Epidermal melanocyte (primary cell): ENCODE measurements at regions not wholly inside any gene's neighbourhood (a gene's known extent, or its start where the extent isn't known, plus 50 kb on each side); places are given as distances from the start of the nearest gene placed in this dataset.

Experiments
- DNase-seq: peaks from one replicate; pipeline ENCODE4 v3.0.0; 2011; ENCODE audit warnings: low spot score; ENCODE audit not compliant: insufficient read length

DNA sequence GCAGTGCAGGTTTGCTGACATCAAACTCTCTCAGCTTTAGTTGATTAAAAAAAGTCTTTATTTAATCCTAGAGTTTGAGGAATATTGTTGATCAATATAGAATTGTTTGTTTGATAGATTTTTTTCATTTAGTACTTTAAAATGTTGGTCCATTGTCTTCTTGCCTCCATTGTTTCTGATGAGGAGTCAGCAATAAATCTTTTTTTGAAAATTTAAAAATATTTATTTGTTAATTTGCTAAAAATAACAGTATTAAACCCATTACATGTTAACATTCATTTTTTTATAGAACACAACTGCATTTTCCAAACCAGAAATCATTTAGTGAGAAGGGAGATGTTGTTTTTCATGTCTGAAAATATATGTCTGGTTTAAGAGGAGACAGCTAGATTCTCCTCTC is 173.8 kb upstream of the USP24 start:
- no peak for DNase-seq

DNA sequence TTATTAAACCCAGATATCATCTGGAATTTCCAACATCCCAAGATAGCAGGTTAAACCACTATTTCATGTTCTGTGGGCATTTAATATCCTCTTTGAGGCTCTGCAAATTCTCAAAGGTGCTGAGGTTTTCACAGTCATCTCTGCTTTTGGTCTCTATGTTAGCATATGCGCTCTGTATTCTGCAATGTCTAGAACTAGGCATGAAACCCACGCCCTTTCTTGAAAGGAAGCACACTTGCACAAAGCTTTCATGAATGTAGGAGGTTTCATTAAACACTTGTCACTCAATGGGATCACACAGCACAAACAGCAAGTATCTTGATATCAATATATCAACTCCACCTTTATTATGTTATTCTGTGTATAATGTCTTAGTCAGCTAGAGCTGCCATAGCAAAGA is 172.0 kb upstream of the USP24 start:
- no peak for DNase-seq

DNA sequence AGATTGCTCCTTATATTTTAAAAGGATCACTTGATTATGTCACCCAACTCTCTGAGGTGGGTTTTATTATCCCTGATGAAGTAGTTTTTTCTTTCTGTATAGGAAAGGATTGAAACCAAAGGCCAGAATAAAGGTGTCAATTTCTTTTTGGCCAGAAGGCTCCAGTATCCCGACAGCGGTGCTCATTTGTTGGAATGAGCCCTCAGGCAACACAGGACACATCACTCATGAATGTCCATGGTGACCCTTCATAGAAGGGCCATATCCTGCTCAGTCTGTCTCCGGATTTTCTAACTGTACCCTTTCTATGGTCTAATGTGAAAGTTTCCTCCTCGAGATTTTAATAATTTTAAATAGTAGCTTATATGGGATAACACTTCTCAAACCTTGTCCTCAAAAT is 171.3 kb upstream of the USP24 start:
- no peak for DNase-seq

DNA sequence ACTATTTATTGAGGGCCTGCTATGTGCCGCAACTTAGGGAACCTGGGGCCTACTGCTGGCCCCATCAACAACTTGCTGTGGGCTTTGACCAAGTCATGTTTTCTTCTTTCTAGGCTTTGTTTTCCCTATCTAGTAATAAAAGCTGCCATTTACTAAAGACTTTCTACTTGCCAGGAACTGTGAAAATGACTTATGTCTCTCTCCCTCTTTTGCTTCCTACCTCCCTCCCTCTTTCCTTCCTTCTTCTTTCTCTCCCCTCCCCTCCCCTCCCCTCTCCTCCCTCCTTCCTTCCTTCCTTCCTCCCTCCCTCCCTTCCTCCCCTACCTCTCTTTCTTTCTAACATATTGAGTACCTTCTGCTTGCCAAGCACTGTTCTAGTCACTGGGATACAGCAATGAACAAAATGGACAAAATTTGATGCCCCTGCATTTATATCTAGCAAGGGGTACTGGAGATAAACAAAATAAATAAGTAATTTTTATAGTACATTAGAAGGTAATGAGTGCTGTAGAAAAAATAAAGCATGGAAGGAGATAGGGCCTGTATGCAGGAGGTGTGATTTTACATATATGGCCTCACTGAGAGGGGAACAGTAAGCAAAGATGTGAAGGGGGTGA is 170.3 kb upstream of the USP24 start:
- no peak for DNase-seq

DNA sequence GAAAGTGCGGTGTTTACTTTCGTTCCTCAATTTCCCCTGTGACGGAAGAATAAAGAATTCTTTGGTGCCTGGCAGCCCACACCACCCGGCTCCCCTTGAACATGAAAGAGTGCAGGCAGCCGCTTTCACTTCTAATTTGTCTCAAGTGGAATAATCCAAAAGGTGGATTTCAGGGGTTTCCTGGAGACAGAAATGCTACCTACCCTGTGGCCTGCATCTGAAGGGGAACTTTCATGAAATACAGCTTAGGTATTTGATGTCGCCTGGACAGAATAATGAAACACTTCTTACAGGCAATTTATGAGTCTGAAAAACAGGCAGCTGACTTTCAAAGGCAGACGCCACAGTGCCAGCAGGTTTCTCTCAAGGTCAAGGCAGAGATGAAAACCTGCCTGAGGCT is 169.5 kb upstream of the USP24 start:
- no peak for DNase-seq

DNA sequence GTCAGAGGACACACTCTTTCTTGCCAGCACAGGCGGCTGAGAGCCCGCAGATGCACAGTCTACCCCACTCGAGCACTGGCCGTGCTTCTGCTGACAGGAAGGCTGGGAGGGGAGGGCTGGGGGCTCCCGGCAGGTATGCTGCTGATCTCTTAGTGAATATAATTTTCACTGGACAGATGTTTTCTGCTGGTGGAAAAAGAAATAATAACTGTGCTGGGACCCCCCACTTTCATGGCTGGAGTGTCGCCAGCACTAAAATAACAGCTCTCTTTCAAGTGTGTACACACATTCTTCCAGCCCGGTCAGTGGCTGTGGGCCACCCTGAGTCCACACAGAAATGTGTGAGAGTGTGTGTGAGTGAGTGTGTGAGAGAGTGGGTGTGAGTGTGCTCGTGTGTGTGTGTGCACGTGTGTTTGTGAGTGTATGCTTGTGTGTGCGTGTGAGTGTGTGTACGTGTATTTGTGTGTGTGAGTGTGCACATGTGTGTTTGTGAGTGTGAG is 167.7 kb upstream of the USP24 start:
- DNase-seq = no peak

DNA sequence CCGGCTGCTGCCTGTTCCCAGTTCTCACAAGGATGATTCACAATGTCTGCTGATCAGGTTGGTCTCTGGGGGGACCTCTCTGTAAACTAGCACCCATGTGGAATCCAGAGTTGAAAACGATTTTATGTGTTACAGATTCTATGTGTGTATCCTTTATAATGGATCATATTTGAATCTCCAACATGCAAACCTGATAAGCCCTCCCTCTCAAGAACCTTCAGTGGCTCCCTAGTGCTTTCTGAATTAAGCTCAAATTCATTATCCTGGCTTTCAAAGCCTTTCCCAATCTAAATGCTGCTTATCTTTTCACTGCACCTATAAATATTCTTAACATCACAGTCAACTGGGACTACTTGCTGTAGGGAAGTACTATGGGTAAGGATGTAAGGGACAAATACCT is 166.8 kb upstream of the USP24 start:
- no peak for DNase-seq

DNA sequence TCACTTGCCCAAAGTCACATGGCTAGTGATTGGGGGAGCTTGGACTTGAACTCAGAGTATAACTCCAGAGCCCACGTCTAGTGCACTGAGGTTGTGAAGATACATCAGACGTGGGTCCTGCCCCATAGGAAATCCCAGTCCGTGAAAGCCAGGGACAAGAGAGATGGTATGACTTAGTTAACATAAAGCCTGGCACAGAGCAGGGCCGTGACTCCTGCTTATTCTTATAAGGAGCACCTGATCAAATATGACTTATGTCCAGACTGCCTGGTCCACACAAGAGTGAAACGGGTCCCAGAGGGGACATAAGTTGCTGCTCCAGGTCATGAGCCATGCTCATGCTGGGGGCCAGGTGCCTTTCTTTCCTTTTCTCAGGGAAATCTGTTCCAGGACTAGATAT is 166.3 kb upstream of the USP24 start:
- DNase-seq = no peak

DNA sequence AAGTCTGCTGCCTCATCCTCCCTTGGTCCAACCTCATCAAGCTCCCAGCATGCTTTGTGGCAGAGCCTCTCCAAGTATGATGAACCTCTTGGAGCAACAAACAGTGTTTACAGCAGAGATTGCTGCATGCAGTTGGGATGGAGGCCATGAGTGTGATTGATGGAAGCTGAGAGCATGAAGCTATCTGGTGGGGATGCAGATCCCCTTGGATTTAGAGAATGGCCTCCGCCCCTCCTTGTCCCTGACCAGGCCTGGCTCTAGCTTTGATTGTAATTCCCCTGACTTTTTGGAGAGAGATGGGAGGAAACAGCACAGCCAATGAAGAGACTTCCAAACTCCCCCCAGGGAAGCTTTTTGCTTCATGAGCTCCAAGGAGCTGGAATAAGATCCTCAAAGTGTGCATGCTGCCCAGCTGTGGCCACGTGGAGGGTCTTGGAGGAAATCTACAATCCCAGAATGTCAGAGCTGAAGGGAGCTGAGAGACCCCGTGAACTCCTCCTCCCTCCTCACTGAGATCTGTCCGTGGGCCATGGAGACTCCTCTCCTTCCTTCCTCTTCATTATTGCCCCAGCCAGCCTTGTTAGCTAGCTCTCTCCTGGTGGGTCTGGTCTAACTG is 165.3 kb upstream of the USP24 start:
- DNase-seq = no peak

DNA sequence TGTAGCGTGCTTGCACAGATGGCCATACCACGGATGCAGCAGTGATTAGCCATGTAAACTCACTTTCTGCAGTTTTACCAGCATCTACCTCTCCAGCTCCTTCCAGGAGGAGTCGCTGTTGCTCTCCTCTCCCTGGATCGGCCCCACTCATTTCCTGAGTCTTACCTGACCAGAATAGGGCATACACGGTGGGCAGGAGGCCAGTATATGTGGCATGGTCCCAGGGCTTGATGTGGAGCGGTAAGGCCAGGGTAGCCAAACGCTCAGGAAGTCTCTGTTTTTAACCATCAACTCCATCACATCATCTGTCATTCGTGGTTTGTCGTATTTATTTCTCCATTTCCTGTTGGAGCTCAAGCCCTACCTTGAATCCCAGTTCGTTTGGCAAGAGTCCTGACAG is 163.4 kb upstream of the USP24 start:
- no peak for DNase-seq

DNA sequence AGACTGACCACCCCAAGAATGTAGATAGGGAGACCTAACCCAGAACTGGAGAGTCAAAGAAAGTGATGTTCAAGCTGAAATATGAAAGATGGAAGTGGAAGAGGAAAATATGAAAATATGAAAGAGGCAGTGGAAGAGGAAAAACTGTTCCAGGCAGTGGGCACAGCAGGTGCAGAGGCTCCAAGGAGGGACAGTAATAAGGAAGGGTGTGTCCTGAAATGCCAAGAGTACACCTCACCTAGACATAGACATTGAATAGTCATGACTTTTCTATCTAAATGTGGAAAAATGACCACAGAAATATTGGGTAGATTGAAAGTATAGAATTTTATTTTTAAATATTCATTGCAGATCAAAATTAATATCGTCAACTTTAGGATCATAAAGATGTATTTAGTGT is 161.7 kb upstream of the USP24 start:
- no peak for DNase-seq

DNA sequence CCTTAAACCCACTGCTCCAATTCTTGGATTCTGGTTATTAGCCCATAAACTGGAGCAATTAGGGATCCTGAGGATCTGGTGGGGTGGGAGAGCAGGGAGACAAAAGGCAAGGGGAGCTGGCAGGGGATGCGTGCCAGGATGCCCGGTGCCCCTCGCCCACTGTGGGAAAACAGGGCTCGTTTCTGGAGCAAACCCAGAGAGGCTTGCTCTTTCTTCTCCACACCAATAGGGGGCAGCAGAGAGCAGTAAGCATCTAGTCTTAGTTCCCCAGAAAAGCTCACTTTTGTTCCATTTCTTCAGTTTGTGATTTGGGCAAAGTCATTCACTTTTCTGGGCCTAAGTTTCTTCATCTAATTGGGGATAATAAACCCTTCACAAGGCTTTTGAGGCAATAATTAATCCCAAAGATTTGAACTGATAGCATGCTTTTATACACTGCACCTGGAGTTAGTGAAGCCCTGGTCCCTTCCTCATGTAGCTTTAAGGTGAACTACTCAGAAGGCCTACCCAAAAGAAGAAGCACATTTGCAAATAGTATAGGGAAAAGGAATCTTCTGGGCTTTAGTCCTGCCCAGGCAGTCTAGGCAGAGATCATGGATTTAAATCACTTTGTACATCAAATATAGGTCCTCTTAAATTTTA is 160.6 kb upstream of the USP24 start:
- no peak for DNase-seq

DNA sequence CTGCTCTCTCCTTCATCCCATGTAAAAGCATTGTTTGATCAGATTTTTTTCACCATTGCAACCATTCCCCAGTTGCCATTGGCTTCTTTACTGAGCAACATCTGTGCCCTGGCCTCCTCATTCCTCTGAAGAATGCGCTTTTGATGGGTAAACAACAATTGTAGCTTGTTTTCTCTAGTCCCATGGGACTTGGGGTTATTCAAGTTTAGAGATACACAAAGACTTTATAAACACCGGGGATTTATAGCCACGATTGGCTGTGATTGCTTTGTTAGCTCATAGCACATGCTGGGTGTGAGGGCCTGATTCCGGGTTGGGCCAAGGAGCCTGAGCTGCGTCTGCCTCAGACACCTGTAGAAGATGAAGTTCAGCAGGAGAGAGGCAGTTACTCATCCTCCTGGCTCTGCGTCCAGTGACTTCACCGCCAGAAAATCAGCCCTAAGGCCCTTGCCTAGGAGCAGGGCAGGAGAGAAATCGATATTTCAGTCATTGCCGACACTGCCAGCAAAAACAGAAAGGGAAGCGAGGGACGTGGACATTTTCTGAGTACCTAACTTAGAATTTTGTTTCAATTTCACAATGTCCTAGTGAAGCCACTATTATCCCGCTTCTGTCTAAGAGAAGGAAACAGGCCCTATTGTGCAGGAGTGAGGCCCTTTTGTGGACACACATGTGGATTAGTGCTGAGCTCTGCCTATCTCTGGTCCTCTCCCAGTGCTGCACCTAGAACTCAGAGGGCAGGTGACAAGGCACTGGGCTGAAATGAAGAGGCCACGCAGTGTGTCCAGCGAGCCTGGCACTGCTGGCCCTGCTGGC is 159.8 kb upstream of the USP24 start:
- no peak for DNase-seq

DNA sequence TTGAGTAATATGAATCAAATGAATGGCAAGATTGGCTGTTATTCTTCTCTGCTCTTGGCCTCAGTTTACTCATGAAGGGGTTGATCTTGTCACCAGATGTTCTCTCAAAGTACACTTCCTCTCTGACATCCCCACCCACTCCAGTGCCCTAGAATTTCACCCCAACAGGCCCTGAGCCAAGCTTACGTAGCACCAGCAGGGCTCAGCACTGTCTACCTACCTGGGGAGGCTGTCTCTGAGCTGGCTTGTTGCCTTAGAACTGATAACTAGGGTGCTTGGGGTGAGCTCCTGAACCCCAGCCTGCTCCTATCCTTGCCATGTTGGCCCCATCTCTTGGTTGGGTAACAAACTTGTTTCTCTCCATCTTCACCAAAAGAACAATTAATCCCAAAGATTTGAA is 159.1 kb upstream of the USP24 start:
- no peak for DNase-seq

DNA sequence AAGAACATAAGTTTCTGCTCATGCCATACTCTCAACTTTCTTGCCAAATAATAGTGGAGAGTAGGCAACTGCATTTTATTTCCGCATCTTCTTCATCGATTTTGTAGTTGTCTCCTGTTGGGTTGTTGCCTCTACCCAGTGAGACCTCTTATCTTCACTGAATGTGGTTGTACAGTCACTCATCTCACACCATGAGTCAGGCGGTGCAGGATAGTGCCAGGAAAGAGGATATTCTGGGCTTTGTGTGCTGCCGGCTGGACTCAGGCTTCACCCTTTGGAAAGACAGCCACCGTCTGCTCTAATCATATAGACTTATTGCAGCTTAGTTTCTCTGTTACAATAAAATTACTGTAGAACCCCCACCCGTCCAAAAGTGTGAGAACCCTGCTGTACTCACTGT is 154.3 kb upstream of the USP24 start:
- no peak for DNase-seq

DNA sequence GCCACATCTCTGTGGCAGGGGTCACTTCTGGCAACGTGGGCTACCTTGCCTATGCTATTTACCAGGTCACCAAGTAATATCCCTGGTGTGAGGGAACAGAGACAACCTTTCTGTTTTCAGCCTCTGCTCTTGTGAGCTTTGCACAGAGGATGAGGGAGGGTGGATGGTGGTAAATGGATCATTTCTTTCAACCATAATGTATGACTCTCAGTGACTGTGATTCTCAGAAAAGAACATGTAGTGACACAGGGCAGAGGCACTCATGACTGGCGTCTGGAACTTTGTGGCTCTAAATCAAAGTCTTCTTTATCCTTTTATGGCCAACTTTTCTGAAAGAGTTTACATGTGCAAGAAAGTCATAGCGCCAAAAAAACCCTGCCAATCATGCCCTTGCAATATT is 153.5 kb upstream of the USP24 start:
- no peak for DNase-seq

DNA sequence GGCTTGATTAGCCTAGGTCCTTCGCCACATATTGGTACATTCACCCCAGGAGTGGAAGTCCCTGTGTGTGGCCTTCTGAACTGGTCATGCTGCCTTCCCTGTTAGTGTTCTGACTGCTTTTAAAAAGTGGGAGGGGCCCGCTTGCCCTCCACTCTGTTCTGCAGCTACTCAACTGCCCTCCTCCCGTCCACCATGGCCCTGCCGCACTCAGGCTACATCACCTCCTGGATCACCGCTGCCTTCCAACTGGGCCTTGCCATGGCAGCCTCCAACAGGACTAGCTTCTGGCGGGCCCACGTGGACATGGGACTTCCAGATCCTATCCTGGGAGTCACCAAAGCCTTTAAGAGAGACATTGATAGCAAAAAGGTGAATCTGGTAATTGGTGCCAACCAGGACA is 152.1 kb upstream of the USP24 start:
- DNase-seq = no peak

DNA sequence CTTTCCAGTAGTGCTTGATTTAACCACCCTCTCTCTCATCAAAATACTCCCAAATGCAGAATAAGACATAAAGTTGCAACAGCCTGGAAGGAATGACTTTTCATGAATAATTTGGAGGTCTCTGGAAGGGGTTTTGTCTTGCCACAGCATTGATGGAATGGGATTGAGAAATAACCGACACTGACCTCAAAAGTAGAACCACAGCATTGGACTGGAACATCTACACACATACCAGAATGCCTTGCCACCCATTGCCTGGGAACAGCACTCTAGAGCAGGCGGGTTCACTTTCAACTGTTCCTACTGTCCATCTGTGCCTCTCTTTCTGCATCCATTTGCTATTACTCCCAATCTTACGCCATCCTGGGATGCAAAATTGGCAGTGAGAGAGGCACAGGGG is 149.1 kb upstream of the USP24 start:
- DNase-seq = no peak

DNA sequence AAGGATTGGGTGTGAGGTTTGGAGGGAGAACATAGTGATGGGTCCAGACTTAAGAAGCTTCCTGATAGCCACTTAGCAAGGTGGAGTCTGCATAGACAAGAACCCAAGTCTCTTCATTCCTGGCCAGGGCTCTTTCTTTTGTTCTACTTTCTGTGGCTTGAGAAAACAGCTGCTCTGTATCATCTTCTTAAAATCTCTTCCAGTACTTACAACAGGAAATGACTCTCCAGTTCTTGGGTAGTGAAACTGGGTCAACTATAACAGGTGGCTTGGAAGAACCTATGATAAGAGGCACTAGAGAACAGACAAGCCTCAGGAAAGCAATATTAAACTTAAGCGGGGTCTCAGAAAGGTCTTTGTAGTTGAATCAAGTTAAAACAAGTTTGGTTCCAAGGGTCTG is 148.1 kb upstream of the USP24 start:
- no peak for DNase-seq

DNA sequence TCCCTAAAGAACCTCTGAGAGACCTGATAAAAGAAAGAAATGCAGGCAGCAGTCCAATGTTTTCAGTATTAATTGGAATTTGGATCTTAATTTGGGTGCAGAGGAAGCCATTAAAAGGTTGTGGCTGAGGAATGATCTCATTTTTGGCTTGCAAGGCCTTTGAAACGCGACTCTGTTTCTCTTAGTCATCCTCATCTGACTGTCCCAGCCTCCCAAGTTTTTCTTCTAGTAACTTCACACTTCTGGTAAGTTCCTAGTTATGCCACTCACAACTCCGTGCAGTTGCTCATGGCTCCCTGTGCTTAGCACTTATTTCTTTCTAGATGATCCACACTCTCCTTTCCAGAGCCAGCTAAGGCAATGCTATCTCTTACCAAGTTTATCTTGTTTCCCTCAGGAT is 147.4 kb upstream of the USP24 start:
- no peak for DNase-seq

DNA sequence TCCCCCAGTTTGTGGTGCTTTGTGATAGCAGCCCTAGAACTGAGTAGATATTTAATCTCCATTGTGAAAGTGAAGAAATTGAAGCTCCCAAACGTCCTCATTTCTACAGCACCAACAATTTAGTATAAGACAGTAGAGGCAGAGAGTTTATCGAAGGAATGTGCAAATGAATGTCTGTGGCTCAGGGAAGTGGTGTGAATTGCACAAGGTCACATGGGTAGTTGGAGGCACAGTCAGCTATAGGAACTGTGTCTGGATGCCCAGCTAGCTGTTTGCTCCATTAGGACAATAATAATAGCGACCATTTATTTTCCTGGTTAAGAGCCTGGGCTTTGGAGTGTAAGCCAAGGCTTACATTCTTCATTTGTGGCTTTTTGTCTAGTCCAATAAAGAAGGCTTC is 144.4 kb upstream of the USP24 start:
- no peak for DNase-seq

DNA sequence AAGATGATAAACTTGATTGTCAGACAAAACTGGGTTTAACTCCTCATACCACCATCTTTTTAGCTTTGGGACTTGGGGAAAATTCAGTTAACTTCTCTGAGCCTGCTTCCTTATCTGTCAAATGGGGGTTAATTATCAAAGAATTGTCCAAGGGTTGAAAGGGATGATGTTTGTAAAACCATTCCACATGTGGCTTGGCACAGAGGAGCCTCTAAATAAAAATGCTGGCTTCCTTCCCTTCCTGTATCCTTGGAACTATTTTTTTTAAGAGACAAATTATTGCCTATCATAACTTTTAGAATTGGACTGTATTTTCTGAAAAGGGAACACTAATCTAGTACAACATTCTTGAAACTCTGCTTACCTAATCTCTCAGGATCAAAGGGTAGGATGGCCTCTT is 143.4 kb upstream of the USP24 start:
- no peak for DNase-seq
